Vagina (tissue), 2 donors: ENCODE measurements at regions not wholly inside any gene's neighbourhood (a gene's known extent, or its start where the extent isn't known, plus 50 kb on each side); places are given as distances from the start of the nearest gene placed in this dataset.

Experiments
- DNase-seq, 2 donors: peaks; one replicate each; pipeline ENCODE4 v3.0.0-alpha.2; 2017; ENCODE audit errors: extremely low spot score in 2 of 2
- H3K27ac ChIP-seq: fragments of 200-600 bp; sonication (generic); one replicate; pipeline ENCODE4 v1.5.1; 2019
- H3K27me3 ChIP-seq: fragments of 200-600 bp; sonication (generic); one replicate; pipeline ENCODE4 v1.5.1; 2019
- H3K36me3 ChIP-seq, 2 donors: fragments of 200-600 bp; sonication (generic); one replicate each; pipeline ENCODE4 v1.5.1; 2017 to 2019
- H3K4me1 ChIP-seq: fragments of 200-600 bp; sonication (generic); one replicate; pipeline ENCODE4 v1.5.1; 2019
- H3K4me3 ChIP-seq, 2 donors: fragments of 200-600 bp; sonication (generic); 1 replicate in 1 of 2; 2 replicates in 1 of 2; pipeline ENCODE4 v1.5.1; 2016 to 2019
- H3K9me3 ChIP-seq: fragments of 200-600 bp; sonication (generic); one replicate; pipeline ENCODE4 v1.5.1; 2019
- POLR2A ChIP-seq, 2 donors: fragments of 450-650 bp; IDR thresholded peaks; one replicate each; pipeline ENCODE4 v1.6.1; 2017; ENCODE audit warnings: antibody characterized with exemption in 2 of 2, mild to moderate bottlenecking in 2 of 2, moderate library complexity in 2 of 2
- POLR2AphosphoS5 ChIP-seq, 2 donors: sonication (generic); formaldehyde crosslinking; IDR thresholded peaks; one replicate each; pipeline ENCODE4 v1.9.0; 2017; ENCODE audit warnings: antibody characterized with exemption in 2 of 2, mild to moderate bottlenecking in 2 of 2, low read depth in 1 of 2; ENCODE audit not compliant: insufficient read depth in 1 of 2
- intact Hi-C: fragments of 100-400 bp; cut with DNase I; formaldehyde crosslinking; loops from one replicate; pipeline ENCODE4 v1.15.1; 2023
- TF ChIP-seq, protein P1 (sequence below), 3 experiments: fragments of 450-650 bp in 2 of 3; fragments of 200-600 bp in 1 of 3; sonication (generic) in 1 of 3; IDR thresholded peaks; one replicate each; pipeline ENCODE4 v1.5.1; 2017 to 2019; ENCODE audit warnings: antibody characterized with exemption in 3 of 3, mild to moderate bottlenecking in 2 of 3, moderate library complexity in 2 of 3

DNA sequence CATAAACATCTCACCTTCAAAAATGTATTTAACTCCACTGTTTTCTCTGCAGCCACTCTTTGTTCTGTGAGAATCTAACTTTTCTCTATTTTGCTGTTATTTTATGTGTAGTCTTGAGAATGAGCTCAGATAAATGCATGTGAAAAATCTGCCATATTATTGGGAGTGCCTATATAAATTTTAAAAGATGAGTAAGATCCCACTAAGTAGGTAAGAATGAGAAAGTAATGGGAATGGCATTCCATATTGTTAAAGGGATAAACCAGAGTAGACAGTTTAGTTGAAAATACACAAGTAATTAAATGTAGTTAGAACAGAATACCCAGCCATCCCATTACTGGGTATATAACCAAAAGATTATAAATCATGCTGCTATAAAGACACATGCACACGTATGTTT is 817.2 kb downstream of the FAM181B start:
- DNase-seq = no peak
- H3K4me3 ChIP-seq = no peak overlapping the region
- H3K36me3 ChIP-seq = no peaks in the 10 kb centered on the region
- no peaks in the 10 kb centered on the region for H3K9me3 ChIP-seq
- TF ChIP-seq POLR2A (IDR thresholded peaks at IDR 0.05) (no peak), POLR2AphosphoS5 (IDR thresholded peaks at IDR 0.05; ENCODE audit: insufficient read depth in 1 of 2, low read depth in 1 of 2) (no peak)
- TF ChIP-seq, protein P1, sequence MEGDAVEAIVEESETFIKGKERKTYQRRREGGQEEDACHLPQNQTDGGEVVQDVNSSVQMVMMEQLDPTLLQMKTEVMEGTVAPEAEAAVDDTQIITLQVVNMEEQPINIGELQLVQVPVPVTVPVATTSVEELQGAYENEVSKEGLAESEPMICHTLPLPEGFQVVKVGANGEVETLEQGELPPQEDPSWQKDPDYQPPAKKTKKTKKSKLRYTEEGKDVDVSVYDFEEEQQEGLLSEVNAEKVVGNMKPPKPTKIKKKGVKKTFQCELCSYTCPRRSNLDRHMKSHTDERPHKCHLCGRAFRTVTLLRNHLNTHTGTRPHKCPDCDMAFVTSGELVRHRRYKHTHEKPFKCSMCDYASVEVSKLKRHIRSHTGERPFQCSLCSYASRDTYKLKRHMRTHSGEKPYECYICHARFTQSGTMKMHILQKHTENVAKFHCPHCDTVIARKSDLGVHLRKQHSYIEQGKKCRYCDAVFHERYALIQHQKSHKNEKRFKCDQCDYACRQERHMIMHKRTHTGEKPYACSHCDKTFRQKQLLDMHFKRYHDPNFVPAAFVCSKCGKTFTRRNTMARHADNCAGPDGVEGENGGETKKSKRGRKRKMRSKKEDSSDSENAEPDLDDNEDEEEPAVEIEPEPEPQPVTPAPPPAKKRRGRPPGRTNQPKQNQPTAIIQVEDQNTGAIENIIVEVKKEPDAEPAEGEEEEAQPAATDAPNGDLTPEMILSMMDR (IDR thresholded peaks at IDR 0.05) = no peak
- intact Hi-C loops = no loop called here
- H3K27me3 ChIP-seq = no peaks in the 10 kb centered on the region
- H3K27ac ChIP-seq = no peak overlapping the region
- no peaks in the 10 kb centered on the region for H3K4me1 ChIP-seq

DNA sequence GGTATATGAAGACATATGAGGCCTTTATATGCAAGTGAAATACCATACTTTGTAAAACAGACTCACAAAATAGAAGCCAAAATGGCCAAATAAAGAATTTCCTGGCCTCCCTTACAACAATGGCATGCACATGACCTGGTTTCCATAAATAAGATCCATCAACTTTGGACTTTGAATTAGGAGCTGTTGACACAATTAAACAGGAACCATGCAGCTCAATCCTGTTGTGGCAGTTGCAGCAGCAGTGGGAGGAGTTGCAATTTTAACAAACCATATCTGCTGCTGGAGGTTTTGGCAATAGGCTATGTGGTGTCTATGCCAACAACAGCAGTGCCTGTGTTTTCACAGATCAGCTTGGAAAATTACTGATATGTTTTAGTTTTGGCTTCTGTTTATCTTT is 818.6 kb downstream of the FAM181B start:
- Histone ChIP-seq H3K4me1 (no peaks in the 10 kb centered on the region), H3K36me3 (no peaks in the 10 kb centered on the region), H3K27ac (no peak overlapping the region), H3K9me3 (no peaks in the 10 kb centered on the region), H3K27me3 (no peaks in the 10 kb centered on the region), H3K4me3 (no peak overlapping the region)
- TF ChIP-seq POLR2AphosphoS5 (IDR thresholded peaks at IDR 0.05; ENCODE audit: insufficient read depth in 1 of 2, low read depth in 1 of 2) = no peak
- TF ChIP-seq, protein P1 (IDR thresholded peaks at IDR 0.05) = no peak
- no peak for TF ChIP-seq POLR2A (IDR thresholded peaks at IDR 0.05)
- intact Hi-C loops = no loop called here
- DNase-seq = no peak

DNA sequence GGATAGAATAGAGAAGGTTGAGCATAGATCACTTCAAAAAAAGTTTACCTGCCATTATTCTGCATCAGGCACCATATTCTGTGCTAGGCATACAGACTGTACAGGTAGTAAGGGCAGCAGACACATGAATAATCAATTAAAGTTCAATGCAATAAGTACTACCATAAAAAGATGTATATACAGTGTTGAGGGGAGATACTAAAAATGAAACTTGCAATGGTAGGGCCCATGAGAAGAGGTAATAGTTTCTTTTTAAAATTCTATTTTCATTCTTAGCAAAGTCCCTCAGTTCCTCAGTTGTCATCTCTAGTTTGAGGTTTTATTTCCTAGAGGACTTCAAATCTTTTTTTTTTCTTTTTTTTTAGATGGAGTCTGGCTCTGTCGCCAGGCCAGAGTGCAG is 819.9 kb downstream of the FAM181B start:
- H3K27me3 ChIP-seq = no peaks in the 10 kb centered on the region
- H3K27ac ChIP-seq = no peak overlapping the region
- no peak overlapping the region for H3K4me3 ChIP-seq
- H3K36me3 ChIP-seq = no peaks in the 10 kb centered on the region
- DNase-seq = no peak
- no peaks in the 10 kb centered on the region for H3K9me3 ChIP-seq
- TF ChIP-seq POLR2A (IDR thresholded peaks at IDR 0.05) (no peak), POLR2AphosphoS5 (IDR thresholded peaks at IDR 0.05; ENCODE audit: insufficient read depth in 1 of 2, low read depth in 1 of 2) (no peak)
- TF ChIP-seq, protein P1 (IDR thresholded peaks at IDR 0.05) = no peak
- no peaks in the 10 kb centered on the region for H3K4me1 ChIP-seq
- intact Hi-C loops = no loop called here

DNA sequence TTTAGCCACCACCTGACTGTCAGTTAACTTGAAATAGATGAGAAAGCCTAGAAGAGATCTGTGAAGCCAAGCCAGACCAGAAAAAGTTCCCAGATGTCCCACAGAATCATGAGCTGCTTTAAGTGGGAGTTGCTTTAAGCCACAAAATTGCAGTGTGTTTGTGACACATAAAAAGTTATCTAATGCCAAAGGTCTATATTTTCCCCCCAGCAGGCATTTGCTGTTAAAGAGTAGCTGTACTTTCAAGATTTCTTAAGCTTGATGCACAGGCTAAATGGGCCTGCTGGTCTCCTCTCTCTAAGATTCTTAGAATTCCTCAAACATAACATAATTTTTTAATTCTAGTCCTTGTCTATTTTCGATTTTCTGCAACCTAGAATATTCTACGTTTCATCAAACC is 825.7 kb downstream of the FAM181B start:
- TF ChIP-seq POLR2A (IDR thresholded peaks at IDR 0.05) (no peak), POLR2AphosphoS5 (IDR thresholded peaks at IDR 0.05; ENCODE audit: insufficient read depth in 1 of 2, low read depth in 1 of 2) (no peak)
- TF ChIP-seq, protein P1 (IDR thresholded peaks at IDR 0.05) = no peak
- no peak overlapping the region for H3K4me3 ChIP-seq
- no peaks in the 10 kb centered on the region for H3K9me3 ChIP-seq
- no peak for DNase-seq
- H3K27ac ChIP-seq = no peak overlapping the region
- H3K4me1 ChIP-seq = no peaks in the 10 kb centered on the region
- H3K27me3 ChIP-seq = no peaks in the 10 kb centered on the region
- intact Hi-C loops = no loop called here
- no peaks in the 10 kb centered on the region for H3K36me3 ChIP-seq

DNA sequence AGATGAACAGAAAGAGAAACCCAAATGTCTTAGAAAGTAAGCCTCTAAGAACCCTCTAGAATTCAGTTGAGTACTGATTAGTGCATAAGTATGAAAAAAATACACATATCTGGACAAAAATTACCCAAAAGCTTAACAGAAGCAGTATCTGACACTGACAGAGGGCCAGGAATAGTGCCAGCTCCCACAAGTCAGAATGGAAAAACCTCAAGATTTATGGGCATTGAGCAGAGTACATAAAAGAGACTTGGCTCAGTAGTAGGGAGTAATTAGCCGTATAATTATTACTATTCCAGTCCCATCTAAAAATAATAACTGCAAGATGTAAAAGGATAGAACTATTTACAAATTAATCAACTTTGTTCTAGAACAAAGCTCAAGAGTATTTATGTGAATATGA is 834.5 kb downstream of the FAM181B start:
- Histone ChIP-seq H3K27me3 (no peaks in the 10 kb centered on the region), H3K27ac (no peak overlapping the region), H3K4me1 (no peaks in the 10 kb centered on the region), H3K4me3 (no peak overlapping the region), H3K36me3 (no peaks in the 10 kb centered on the region), H3K9me3 (no peaks in the 10 kb centered on the region)
- TF ChIP-seq POLR2AphosphoS5 (IDR thresholded peaks at IDR 0.05; ENCODE audit: insufficient read depth in 1 of 2, low read depth in 1 of 2) (no peak), POLR2A (IDR thresholded peaks at IDR 0.05) (no peak)
- TF ChIP-seq, protein P1 (IDR thresholded peaks at IDR 0.05) = no peak
- no peak for DNase-seq
- intact Hi-C loops = no loop called here
